ENCODE measurements at regions not wholly inside any gene's neighbourhood (a gene's known extent, or its start where the extent isn't known, plus 50 kb on each side); places are given as distances from the start of the nearest gene placed in this dataset.

- no peak for TF ChIP-seq CTCF (IDR thresholded peaks at IDR 0.05)
- no peak overlapping the region for H3K27ac ChIP-seq
- H3K9me3 ChIP-seq, result no peaks in the 10 kb centered on the region
- H3K27me3 ChIP-seq, result no peaks in the 10 kb centered on the region
- H3K36me3 ChIP-seq, result no peaks in the 10 kb centered on the region
- no peak overlapping the region for H3K4me3 ChIP-seq
- H3K4me1 ChIP-seq, result no peaks in the 10 kb centered on the region
- DNase-seq, result no peak
Observed at GRCh38 chr3:118480101-118480860, 554.4 kb downstream of the IGSF11 start.

- no peak overlapping the region for H3K27ac ChIP-seq
- no peaks in the 10 kb centered on the region for H3K36me3 ChIP-seq
- TF ChIP-seq CTCF (IDR thresholded peaks at IDR 0.05) (no peak), POLR2A (IDR thresholded peaks at IDR 0.05) (no peak)
- H3K4me3 ChIP-seq, result no peak overlapping the region
- no peaks in the 10 kb centered on the region for H3K4me1 ChIP-seq
- no peaks in the 10 kb centered on the region for H3K9me3 ChIP-seq
- H3K27me3 ChIP-seq, result no peaks in the 10 kb centered on the region
- DNase-seq, result no peak
Observed at GRCh38 chr3:118485693-118486092, 549.0 kb downstream of the IGSF11 start.

GRCh38 chr3:118487734-118488133, 546.9 kb downstream of the IGSF11 start:
- H3K36me3 ChIP-seq, result no peaks in the 10 kb centered on the region
- H3K27ac ChIP-seq, result no peak overlapping the region
- no peak for DNase-seq
- no peaks in the 10 kb centered on the region for H3K9me3 ChIP-seq
- no peaks in the 10 kb centered on the region for H3K4me1 ChIP-seq
- no peaks in the 10 kb centered on the region for H3K27me3 ChIP-seq
- no peak for TF ChIP-seq POLR2A (IDR thresholded peaks at IDR 0.05)
- no peak for TF ChIP-seq CTCF (IDR thresholded peaks at IDR 0.05)
- no peak overlapping the region for H3K4me3 ChIP-seq

- H3K27ac ChIP-seq, result no peak overlapping the region
- H3K9me3 ChIP-seq, result no peaks in the 10 kb centered on the region
- TF ChIP-seq POLR2A (IDR thresholded peaks at IDR 0.05) (no peak), CTCF (IDR thresholded peaks at IDR 0.05) (no peak)
- H3K4me3 ChIP-seq, result no peak overlapping the region
- no peaks in the 10 kb centered on the region for H3K27me3 ChIP-seq
- DNase-seq, result no peak
- no peaks in the 10 kb centered on the region for H3K36me3 ChIP-seq
- H3K4me1 ChIP-seq, result no peaks in the 10 kb centered on the region
Observed at GRCh38 chr3:118488732-118489131, 545.9 kb downstream of the IGSF11 start.

- Histone ChIP-seq H3K4me1 (no peaks in the 10 kb centered on the region), H3K27ac (no peak overlapping the region), H3K9me3 (no peaks in the 10 kb centered on the region), H3K36me3 (no peaks in the 10 kb centered on the region), H3K4me3 (no peak overlapping the region), H3K27me3 (no peaks in the 10 kb centered on the region)
- TF ChIP-seq CTCF (IDR thresholded peaks at IDR 0.05) (no peak), POLR2A (IDR thresholded peaks at IDR 0.05) (no peak)
- DNase-seq, result no peak
Observed at GRCh38 chr3:118495206-118495605, 539.4 kb downstream of the IGSF11 start.

- no peaks in the 10 kb centered on the region for H3K36me3 ChIP-seq
- no peak overlapping the region for H3K27ac ChIP-seq
- DNase-seq, result no peak
- no peaks in the 10 kb centered on the region for H3K27me3 ChIP-seq
- TF ChIP-seq CTCF (IDR thresholded peaks at IDR 0.05) (no peak), POLR2A (IDR thresholded peaks at IDR 0.05) (no peak)
- H3K4me1 ChIP-seq, result no peaks in the 10 kb centered on the region
- no peaks in the 10 kb centered on the region for H3K9me3 ChIP-seq
- H3K4me3 ChIP-seq, result no peak overlapping the region
Observed at GRCh38 chr3:118497274-118497673, 537.4 kb downstream of the IGSF11 start.

Measured in Peyer's patch (tissue), 4 donors.